ENCODE measurements at regions not wholly inside any gene's neighbourhood (a gene's known extent, or its start where the extent isn't known, plus 50 kb on each side); places are given as distances from the start of the nearest gene placed in this dataset.

DNA sequence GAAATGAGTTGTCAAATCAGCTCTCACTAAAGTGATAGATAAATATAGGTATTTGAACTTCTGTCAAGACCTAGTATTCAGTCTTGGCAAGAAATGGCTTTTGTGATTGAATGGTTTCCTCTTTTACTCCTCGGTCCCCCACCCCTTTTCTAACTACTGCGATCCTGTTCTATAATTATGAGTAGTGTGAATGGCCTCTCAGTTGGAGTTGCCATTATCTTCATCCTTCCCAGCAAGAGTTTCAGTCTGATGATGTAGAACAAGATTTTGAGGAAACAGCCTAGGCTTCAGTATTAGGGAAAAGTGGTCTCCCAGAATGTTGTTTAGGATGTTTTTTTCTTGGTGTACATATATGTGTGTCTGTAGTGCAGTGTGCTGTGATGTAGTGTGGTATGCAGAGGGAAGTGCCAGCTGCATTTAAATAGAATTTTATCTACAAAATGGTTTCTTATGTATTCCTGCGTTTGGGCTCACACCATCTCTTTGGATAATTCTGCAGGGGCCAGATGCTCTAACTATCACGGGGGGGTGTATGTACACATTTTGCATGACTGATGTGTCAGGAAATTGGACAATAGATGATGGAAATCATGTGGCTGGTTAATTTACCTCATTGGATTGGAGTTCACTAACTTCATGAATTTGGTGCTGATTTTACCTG lies 180.1 kb upstream of the MMS22L start:
- FAIRE-seq, result no peak
- TF ChIP-seq CTCF (IDR thresholded peaks at IDR 0.05; ENCODE audit: insufficient read depth, low read length, severe bottlenecking), result no peak
- no peaks in the 10 kb centered on the region for H3K27me3 ChIP-seq (ENCODE audit: control insufficient read depth, insufficient read depth, low read length)
- no peak overlapping the region for H3K4me3 ChIP-seq (ENCODE audit: low read depth, low read length)
- H3K36me3 ChIP-seq (ENCODE audit: control insufficient read depth, insufficient read depth, low read length), result no peaks in the 10 kb centered on the region
- DNase-seq (ENCODE audit: low read depth), result no peak

- no peak for DNase-seq (ENCODE audit: low read depth)
- TF ChIP-seq CTCF (IDR thresholded peaks at IDR 0.05; ENCODE audit: insufficient read depth, low read length, severe bottlenecking), result no peak
- no peak overlapping the region for H3K4me3 ChIP-seq (ENCODE audit: low read depth, low read length)
- FAIRE-seq, result no peak
- H3K27me3 ChIP-seq (ENCODE audit: control insufficient read depth, insufficient read depth, low read length), result no peaks in the 10 kb centered on the region
- H3K36me3 ChIP-seq (ENCODE audit: control insufficient read depth, insufficient read depth, low read length), result no peaks in the 10 kb centered on the region
Measured at GRCh38 chr6:97465877-97466561, 183.0 kb upstream of the MMS22L start.

GRCh38 chr6:97468981-97469380 lies 186.0 kb upstream of the MMS22L start:
- no peak for TF ChIP-seq CTCF (IDR thresholded peaks at IDR 0.05; ENCODE audit: insufficient read depth, low read length, severe bottlenecking)
- no peak for FAIRE-seq
- no peaks in the 10 kb centered on the region for H3K36me3 ChIP-seq (ENCODE audit: control insufficient read depth, insufficient read depth, low read length)

GRCh38 chr6:97469451-97469850 lies 186.4 kb upstream of the MMS22L start:
- Histone ChIP-seq H3K36me3 (ENCODE audit: control insufficient read depth, insufficient read depth, low read length) (no peaks in the 10 kb centered on the region), H3K27me3 (ENCODE audit: control insufficient read depth, insufficient read depth, low read length) (no peaks in the 10 kb centered on the region), H3K4me3 (ENCODE audit: low read depth, low read length) (no peak overlapping the region)
- FAIRE-seq (no peak), DNase-seq (ENCODE audit: low read depth) (no peak)
- no peak for TF ChIP-seq CTCF (IDR thresholded peaks at IDR 0.05; ENCODE audit: insufficient read depth, low read length, severe bottlenecking)

More at GRCh38 chr6:97468981-97469380, 186.0 kb upstream of the MMS22L start:
- Histone ChIP-seq H3K27me3 (ENCODE audit: control insufficient read depth, insufficient read depth, low read length) (no peaks in the 10 kb centered on the region), H3K4me3 (ENCODE audit: low read depth, low read length) (no peak overlapping the region)
- DNase-seq (ENCODE audit: low read depth), result no peak

DNA sequence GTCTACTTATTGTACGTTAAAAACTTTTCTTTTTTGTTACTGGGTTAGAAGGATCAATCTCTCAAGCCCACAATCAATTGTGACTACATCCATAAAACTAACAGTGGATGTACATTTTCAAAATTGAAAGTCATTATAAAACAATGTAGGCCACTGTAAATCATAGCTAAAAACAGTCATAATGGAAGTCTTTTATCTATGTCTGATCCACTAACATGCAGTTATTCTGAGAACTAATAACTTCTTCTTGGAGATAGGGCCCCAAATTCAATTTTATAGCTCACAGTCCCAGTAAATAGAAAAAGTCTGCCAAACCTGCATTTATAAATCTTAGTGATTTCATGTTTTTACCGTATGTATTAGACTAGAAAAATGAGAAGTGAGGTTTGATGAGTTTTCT lies 187.3 kb upstream of the MMS22L start:
- FAIRE-seq (no peak), DNase-seq (ENCODE audit: low read depth) (no peak)
- no peak overlapping the region for H3K4me3 ChIP-seq (ENCODE audit: low read depth, low read length)
- no peaks in the 10 kb centered on the region for H3K27me3 ChIP-seq (ENCODE audit: control insufficient read depth, insufficient read depth, low read length)
- no peaks in the 10 kb centered on the region for H3K36me3 ChIP-seq (ENCODE audit: control insufficient read depth, insufficient read depth, low read length)
- no peak for TF ChIP-seq CTCF (IDR thresholded peaks at IDR 0.05; ENCODE audit: insufficient read depth, low read length, severe bottlenecking)

Data from bronchial epithelial cell (primary cell).